Fibroblast of mammary gland (primary cell): ENCODE measurements at regions not wholly inside any gene's neighbourhood (a gene's known extent, or its start where the extent isn't known, plus 50 kb on each side); places are given as distances from the start of the nearest gene placed in this dataset.

Experiments used
- DNase-seq: peaks from one replicate; pipeline ENCODE4 v3.0.0-alpha.2; 2010; ENCODE audit warnings: low read depth
- H3K4me3 ChIP-seq: 2 replicates; pipeline ENCODE4 v1.5.1; 2011; ENCODE audit warnings: low read depth, mild to moderate bottlenecking, low read length, moderate library complexity; ENCODE audit not compliant: control insufficient read depth
- CTCF ChIP-seq: conservative IDR thresholded peaks from 2 replicates; pipeline ENCODE4 v1.5.1; 2011; ENCODE audit warnings: low read depth, low read length, inconsistent platforms; ENCODE audit not compliant: control insufficient read depth, insufficient read depth

GRCh38 chr11:11780858-11781257 is 60.9 kb upstream of the USP47 start:
- no peak for TF ChIP-seq CTCF
- no peak overlapping the region for H3K4me3 ChIP-seq
- DNase-seq = no peak

- DNase-seq = no peak
- no peak overlapping the region for H3K4me3 ChIP-seq
- no peak for TF ChIP-seq CTCF
Measured at GRCh38 chr11:11779975-11780374, 61.8 kb upstream of the USP47 start.

GRCh38 chr11:11777897-11778296 is 63.9 kb upstream of the USP47 start:
- no peak for TF ChIP-seq CTCF
- H3K4me3 ChIP-seq = no peak overlapping the region
- no peak for DNase-seq

- no peak for DNase-seq
- no peak overlapping the region for H3K4me3 ChIP-seq
Measured at GRCh38 chr11:11776714-11777113, 65.1 kb upstream of the USP47 start.

GRCh38 chr11:11774928-11775327 is 66.8 kb upstream of the USP47 start:
- no peak for DNase-seq
- TF ChIP-seq CTCF = no peak
- H3K4me3 ChIP-seq = no peak overlapping the region

More at GRCh38 chr11:11776714-11777113, 65.1 kb upstream of the USP47 start:
- TF ChIP-seq CTCF = no peak

GRCh38 chr11:11772865-11773515 is 68.8 kb upstream of the USP47 start:
- no peak for TF ChIP-seq CTCF
- DNase-seq = no peak
- H3K4me3 ChIP-seq = no peak overlapping the region
